Psoas muscle (tissue), 7 donors: ENCODE measurements at regions not wholly inside any gene's neighbourhood (a gene's known extent, or its start where the extent isn't known, plus 50 kb on each side); places are given as distances from the start of the nearest gene placed in this dataset.

Experiments used
- ATAC-seq, 4 donors: fragments of 200-7000 bp; cut with Tn5 transposase; one replicate each; pipeline ENCODE4 v1.9.1; 2020; ENCODE audit warnings: moderate library complexity in 3 of 4, mild to moderate bottlenecking in 2 of 4
- DNase-seq, 2 donors: peaks; one replicate each; pipeline ENCODE4 v3.0.0-alpha.2; 2020
- H3K27ac ChIP-seq: fragments of 200-600 bp; one replicate; pipeline ENCODE4 v1.8.0; 2022
- H3K27me3 ChIP-seq, 3 donors: fragments of 200-600 bp in 1 of 3; one replicate each; pipeline versions ENCODE4 v1.6.1 to v1.8.0; 2013 to 2022; ENCODE audit warnings: low read length in 2 of 3, mild to moderate bottlenecking in 2 of 3, moderate library complexity in 1 of 3; ENCODE audit not compliant: insufficient read depth in 3 of 3
- H3K36me3 ChIP-seq, 2 donors: fragments of 200-600 bp in 1 of 2; one replicate each; pipeline versions ENCODE4 v1.6.1 to v1.8.0; 2013 to 2022; ENCODE audit warnings: low read depth in 1 of 2, mild to moderate bottlenecking in 1 of 2, moderate library complexity in 1 of 2; ENCODE audit not compliant: insufficient read depth in 1 of 2
- H3K4me1 ChIP-seq: fragments of 200-600 bp; one replicate; pipeline ENCODE4 v1.8.0; 2022
- H3K4me3 ChIP-seq: fragments of 200-600 bp; one replicate; pipeline ENCODE4 v1.8.0; 2022; ENCODE audit warnings: mild to moderate bottlenecking
- H3K9me3 ChIP-seq: fragments of 200-600 bp; one replicate; pipeline ENCODE4 v1.8.0; 2022
- WGBS, 3 donors: extraction: QIAGEN DNeasy Blood & Tissue Kit; methylation state at CpG; one replicate each; pipeline versions ENCODE4 v1.1.6 to v1.1.7; 2013; 5-methylcytosine and 5-hydroxymethylcytosine counted together
- intact Hi-C, 2 donors: fragments of 100-400 bp; cut with DNase I; formaldehyde crosslinking; loops; one replicate each; pipeline versions ENCODE4 v1.11.0 to v1.14.2; 2022
- TF ChIP-seq, protein P1 (sequence below): fragments of 200-600 bp; IDR thresholded peaks from one replicate; pipeline ENCODE4 v1.8.0; 2022; ENCODE audit warnings: antibody characterized with exemption
- donor health status: healthy with polysubstance abuse.
- donor health status: DM: no; HTN: no; CAD: no; lungs with moderate emphysema.
- donor health status: Bipolar disorder and iron deficiency.
- donor health status: healthy.
- donor health status: DM: yes; HTN: yes; CAD: no.
- donor health status: DM: no; HTN: no; CAD: no.
- donor health status: DM: yes; HTN: yes; CAD: no.

DNA sequence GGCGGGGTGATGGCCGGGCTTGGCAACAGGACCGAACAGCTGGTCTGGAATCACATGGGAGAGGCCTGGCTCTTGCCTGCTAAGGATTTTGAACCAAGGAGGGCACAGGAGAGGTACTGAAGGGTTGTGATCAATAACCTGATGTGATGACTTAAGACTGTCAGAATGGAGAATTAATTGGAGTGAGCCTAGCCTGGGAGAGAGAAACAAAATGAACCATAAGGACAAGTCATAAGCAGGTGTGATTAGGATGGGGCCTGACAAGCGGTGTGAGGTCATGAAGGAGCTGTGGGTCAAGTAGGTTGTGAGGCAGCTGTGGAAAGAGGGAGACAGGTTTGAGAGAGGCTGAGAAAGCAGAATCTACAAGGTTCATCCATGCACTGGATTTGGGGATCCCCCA lies 104.6 kb downstream of the MED10 start:
- TF ChIP-seq, protein P1, sequence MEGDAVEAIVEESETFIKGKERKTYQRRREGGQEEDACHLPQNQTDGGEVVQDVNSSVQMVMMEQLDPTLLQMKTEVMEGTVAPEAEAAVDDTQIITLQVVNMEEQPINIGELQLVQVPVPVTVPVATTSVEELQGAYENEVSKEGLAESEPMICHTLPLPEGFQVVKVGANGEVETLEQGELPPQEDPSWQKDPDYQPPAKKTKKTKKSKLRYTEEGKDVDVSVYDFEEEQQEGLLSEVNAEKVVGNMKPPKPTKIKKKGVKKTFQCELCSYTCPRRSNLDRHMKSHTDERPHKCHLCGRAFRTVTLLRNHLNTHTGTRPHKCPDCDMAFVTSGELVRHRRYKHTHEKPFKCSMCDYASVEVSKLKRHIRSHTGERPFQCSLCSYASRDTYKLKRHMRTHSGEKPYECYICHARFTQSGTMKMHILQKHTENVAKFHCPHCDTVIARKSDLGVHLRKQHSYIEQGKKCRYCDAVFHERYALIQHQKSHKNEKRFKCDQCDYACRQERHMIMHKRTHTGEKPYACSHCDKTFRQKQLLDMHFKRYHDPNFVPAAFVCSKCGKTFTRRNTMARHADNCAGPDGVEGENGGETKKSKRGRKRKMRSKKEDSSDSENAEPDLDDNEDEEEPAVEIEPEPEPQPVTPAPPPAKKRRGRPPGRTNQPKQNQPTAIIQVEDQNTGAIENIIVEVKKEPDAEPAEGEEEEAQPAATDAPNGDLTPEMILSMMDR: no peak
- DNase-seq (no peak), ATAC-seq (no peak)
- no peak overlapping the region for H3K27ac ChIP-seq
- H3K4me3 ChIP-seq: no peak overlapping the region
- H3K9me3 ChIP-seq: no peaks in the 10 kb centered on the region
- no peaks in the 10 kb centered on the region for H3K36me3 ChIP-seq
- no peaks in the 10 kb centered on the region for H3K4me1 ChIP-seq
- peaks cover 0 to 5% (median 2%) of the 10 kb centered on the region in 3 donors for H3K27me3 ChIP-seq
- WGBS, 3 donors: 60 to 64% (median 64%) methylated on average over 4 of the region's 4 CpGs
- intact Hi-C loops: no loop called here

DNA sequence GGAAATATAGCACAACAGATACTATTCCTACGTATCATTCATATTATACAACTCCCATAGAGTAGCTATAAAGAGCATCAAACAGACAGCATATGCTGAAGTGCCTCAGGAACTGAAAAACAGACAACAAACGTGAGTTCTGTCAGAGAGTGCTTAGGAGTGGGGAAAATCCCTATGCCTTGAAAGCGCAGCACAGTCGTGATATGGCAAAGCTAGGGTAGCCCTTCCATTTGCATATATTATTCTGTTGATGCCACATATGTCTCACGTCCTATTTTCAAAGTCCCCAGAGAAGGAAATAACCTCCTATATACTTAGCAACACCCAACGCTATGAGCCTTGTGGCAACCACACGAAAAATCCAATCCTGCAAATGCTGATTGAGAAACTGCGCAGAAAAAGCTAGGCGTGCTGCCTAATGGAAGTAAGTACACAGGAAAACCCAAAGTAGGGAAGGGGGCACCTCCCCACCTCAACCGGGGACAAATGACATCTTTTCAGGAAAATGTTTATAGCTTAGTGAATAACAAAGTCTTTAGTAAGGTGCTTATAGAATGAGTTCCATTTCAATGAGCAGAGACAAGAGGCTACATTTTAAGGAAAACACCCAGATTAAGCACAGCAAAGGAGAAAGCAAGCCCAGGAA lies 105.1 kb downstream of the MED10 start:
- peaks cover 0 to 5% (median 2%) of the 10 kb centered on the region in 3 donors for H3K27me3 ChIP-seq
- intact Hi-C loops: no loop called here
- WGBS, 3 donors: 84 to 86% (median 84%) methylated on average over 10 of the region's 10 CpGs
- ATAC-seq (no peak), DNase-seq (no peak)
- no peaks in the 10 kb centered on the region for H3K36me3 ChIP-seq
- TF ChIP-seq, protein P1: no peak
- no peaks in the 10 kb centered on the region for H3K9me3 ChIP-seq
- no peak overlapping the region for H3K4me3 ChIP-seq
- H3K4me1 ChIP-seq: no peaks in the 10 kb centered on the region
- no peak overlapping the region for H3K27ac ChIP-seq

DNA sequence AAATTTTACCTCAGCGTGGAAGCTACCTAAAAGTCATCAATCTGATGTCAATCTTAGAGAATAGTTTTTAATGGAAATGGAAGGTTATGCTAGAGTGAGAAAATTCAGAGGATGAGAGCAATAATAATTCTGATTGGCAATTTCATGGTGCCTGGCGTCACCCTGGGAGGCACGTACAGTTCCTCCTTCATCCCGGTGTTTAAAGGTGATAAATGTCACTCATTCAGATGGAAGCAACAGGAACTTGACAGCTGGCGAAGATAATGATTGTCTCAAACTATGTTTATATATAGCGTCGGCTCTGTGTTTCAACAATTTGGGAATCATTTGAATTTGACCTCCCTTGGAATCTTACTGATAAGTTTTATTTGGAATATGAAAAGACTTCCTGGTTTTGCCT lies 108.4 kb downstream of the MED10 start:
- Histone ChIP-seq H3K27ac (no peak overlapping the region), H3K9me3 (no peaks in the 10 kb centered on the region), H3K4me3 (no peak overlapping the region), H3K4me1 (no peaks in the 10 kb centered on the region), H3K27me3 (peaks cover 0 to 5% (median 4%) of the 10 kb centered on the region in 3 donors), H3K36me3 (no peaks in the 10 kb centered on the region)
- DNase-seq: no peak
- no peak for ATAC-seq
- intact Hi-C loops: no loop called here
- WGBS, 3 donors: 65 to 67% (median 67%) methylated on average over 7 of the region's 7 CpGs
- TF ChIP-seq, protein P1: no peak

DNA sequence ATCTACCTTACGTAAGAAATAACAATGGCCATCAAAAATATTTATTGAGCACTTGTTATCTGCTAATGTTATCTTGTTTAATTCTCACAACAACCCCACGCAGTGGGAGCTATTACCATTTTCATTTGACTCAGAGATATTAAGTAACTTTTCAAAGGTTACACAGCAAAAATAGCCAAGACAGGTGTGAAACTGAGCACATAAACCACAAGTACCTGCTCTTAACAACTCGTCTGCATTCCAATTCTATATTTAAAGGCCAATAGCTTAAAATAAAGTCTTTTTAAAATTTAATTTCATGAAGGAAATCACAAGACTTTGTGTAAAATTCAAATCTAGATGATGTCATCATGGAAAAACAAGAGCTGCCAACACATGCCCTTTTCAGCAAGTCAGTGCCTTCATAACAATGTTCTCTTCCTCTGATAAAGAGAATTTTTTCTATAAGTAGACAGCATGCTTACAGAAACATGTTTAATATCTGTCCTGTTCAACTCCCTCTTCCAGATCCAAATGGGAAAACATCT lies 111.6 kb downstream of the MED10 start:
- DNase-seq (no peak), ATAC-seq (no peak)
- Histone ChIP-seq H3K36me3 (no peaks in the 10 kb centered on the region), H3K4me3 (no peak overlapping the region), H3K27me3 (peaks cover 0 to 2% (median 0%) of the 10 kb centered on the region in 3 donors), H3K4me1 (no peaks in the 10 kb centered on the region), H3K27ac (no peak overlapping the region), H3K9me3 (no peaks in the 10 kb centered on the region)
- intact Hi-C loops: no loop called here
- TF ChIP-seq, protein P1: no peak
- 67 to 74% (median 71%) methylated on average over 3 of the region's 3 CpGs for WGBS, 3 donors

DNA sequence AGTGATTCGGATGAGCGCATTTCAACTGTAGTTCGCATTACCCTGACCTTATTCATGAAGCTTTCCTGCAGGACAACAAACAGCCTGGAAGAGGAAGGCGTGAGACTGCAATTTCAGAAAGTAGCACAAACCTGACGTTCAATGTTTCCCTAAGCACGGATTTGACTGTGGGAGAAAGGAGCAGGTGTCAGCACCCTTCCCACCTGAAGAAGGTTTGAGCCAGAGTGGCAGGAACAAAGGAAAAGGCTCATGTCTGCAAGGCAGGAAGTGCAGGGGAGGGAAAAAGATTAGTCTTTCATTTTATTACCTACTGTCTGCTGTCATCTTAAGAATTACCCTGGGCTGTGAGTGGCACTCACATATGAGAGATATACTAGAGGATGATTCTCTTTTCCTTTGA lies 114.0 kb downstream of the MED10 start:
- Histone ChIP-seq H3K36me3 (no peaks in the 10 kb centered on the region), H3K4me3 (no peak overlapping the region), H3K27ac (no peak overlapping the region), H3K27me3 (peaks cover 0 to 2% (median 0%) of the 10 kb centered on the region in 3 donors), H3K4me1 (no peaks in the 10 kb centered on the region), H3K9me3 (no peaks in the 10 kb centered on the region)
- ATAC-seq (no peak), DNase-seq (no peak)
- WGBS, 3 donors: 79 to 86% (median 79%) methylated on average over 6 of the region's 6 CpGs
- TF ChIP-seq, protein P1: no peak
- intact Hi-C loops: no loop called here
